ENCODE measurements at regions not wholly inside any gene's neighbourhood (a gene's known extent, or its start where the extent isn't known, plus 50 kb on each side); places are given as distances from the start of the nearest gene placed in this dataset.

- TF ChIP-seq CTCF (IDR thresholded peaks at IDR 0.05) (no peak), EP300 (IDR thresholded peaks at IDR 0.05) (no peak), POLR2AphosphoS5 (IDR thresholded peaks at IDR 0.05) (no peak), POLR2A (IDR thresholded peaks at IDR 0.05) (no peak)
Observed at GRCh38 chr9:100739208-100739607, 161.3 kb downstream of the CAVIN4 start.

Data from suprapubic skin (tissue), 4 donors.